ENCODE measurements at regions not wholly inside any gene's neighbourhood (a gene's known extent, or its start where the extent isn't known, plus 50 kb on each side); places are given as distances from the start of the nearest gene placed in this dataset.

DNA sequence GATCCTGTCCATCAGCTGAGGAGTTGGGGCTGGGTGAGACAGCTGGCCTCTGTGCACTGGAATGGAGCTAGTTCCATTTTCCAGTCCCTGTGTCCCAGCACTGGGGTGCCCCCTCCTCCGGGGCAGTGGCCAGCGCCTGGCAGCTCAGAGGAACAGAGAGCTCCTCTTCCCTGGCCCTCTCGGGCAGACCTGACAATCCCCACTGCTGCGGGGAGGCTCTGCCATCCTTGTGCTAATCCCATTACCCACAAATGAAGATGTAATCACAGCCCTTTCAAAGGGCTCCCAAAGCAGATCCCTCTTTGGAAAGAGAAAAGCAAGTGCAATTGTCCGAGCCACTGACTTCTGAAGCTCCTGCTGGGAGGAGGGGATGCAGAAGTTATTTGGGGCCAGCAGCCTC lies 75.1 kb upstream of the MSX1 start:
- H3K9ac ChIP-seq (replicated peaks; ENCODE audit: extremely low read depth, insufficient read depth, low read length): no peak overlapping the region
- H3K27me3 ChIP-seq (ENCODE audit: control insufficient read depth in 2 of 2, insufficient read depth in 2 of 2, low read length in 2 of 2): no peaks in the 10 kb centered on the region
- no peaks in the 10 kb centered on the region for H3K36me3 ChIP-seq (ENCODE audit: control insufficient read depth in 2 of 2, extremely low read depth in 1 of 2, insufficient read depth in 2 of 2, low read length in 2 of 2)
- H4K20me1 ChIP-seq (replicated peaks; ENCODE audit: control insufficient read depth, extremely low read depth, insufficient read depth, low read length): no peaks in the 10 kb centered on the region
- no peak overlapping the region for H2AFZ ChIP-seq (ENCODE audit: low read depth, low read length)
- no peaks in the 10 kb centered on the region for H3K79me2 ChIP-seq (ENCODE audit: control insufficient read depth, insufficient read depth, low read length)
- intact Hi-C loops (cut with micrococcal nuclease): no loop called here
- H3K9me3 ChIP-seq (replicated peaks; ENCODE audit: control insufficient read depth, insufficient read depth, low read length): no peaks in the 10 kb centered on the region
- no peaks in the 10 kb centered on the region for H3K9me1 ChIP-seq (replicated peaks; ENCODE audit: control insufficient read depth, extremely low read depth, insufficient read depth, low read length)
- no peak overlapping the region for H3K27ac ChIP-seq (ENCODE audit: insufficient read depth, low read depth, low read length)
- TF ChIP-seq, protein P1, sequence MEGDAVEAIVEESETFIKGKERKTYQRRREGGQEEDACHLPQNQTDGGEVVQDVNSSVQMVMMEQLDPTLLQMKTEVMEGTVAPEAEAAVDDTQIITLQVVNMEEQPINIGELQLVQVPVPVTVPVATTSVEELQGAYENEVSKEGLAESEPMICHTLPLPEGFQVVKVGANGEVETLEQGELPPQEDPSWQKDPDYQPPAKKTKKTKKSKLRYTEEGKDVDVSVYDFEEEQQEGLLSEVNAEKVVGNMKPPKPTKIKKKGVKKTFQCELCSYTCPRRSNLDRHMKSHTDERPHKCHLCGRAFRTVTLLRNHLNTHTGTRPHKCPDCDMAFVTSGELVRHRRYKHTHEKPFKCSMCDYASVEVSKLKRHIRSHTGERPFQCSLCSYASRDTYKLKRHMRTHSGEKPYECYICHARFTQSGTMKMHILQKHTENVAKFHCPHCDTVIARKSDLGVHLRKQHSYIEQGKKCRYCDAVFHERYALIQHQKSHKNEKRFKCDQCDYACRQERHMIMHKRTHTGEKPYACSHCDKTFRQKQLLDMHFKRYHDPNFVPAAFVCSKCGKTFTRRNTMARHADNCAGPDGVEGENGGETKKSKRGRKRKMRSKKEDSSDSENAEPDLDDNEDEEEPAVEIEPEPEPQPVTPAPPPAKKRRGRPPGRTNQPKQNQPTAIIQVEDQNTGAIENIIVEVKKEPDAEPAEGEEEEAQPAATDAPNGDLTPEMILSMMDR (IDR thresholded peaks at IDR 0.05; ENCODE audit: extremely low read depth in 1 of 2, insufficient read depth in 1 of 2, low read depth in 1 of 2, low read length in 2 of 2): no peak
- TF ChIP-seq JUN (IDR thresholded peaks at IDR 0.05; ENCODE audit: borderline replicate concordance, insufficient read depth, insufficient read length, low read depth): no peak
- no peak for TF ChIP-seq MAX (IDR thresholded peaks at IDR 0.05; ENCODE audit: insufficient read depth, insufficient read length)
- no peak for TF ChIP-seq FOS (IDR thresholded peaks at IDR 0.05; ENCODE audit: borderline replicate concordance, insufficient read depth, low read length)
- no peak for TF ChIP-seq EZH2 (IDR thresholded peaks at IDR 0.05; ENCODE audit: borderline replicate concordance, low read depth, low read length, severe bottlenecking)
- no peak for TF ChIP-seq GATA2 (IDR thresholded peaks at IDR 0.05; ENCODE audit: insufficient read depth, insufficient read length, low read depth, low read length)
- TF ChIP-seq POLR2AphosphoS5 (IDR thresholded peaks at IDR 0.05; ENCODE audit: insufficient read depth, low read depth, low read length): no peak
- TF ChIP-seq MYC (IDR thresholded peaks at IDR 0.05; ENCODE audit: low read depth, low read length): no peak
- TF ChIP-seq POLR2A (IDR thresholded peaks at IDR 0.05; ENCODE audit: low read depth, low read length): no peak
- dilution Hi-C loops (cut with MboI; ENCODE audit: extremely low pct_ligation_motif_present, low sequenced_read_pairs): no loop called here
- H3K4me2 ChIP-seq (ENCODE audit: insufficient read depth, low read length): no peak overlapping the region
- no peak for DNase-seq (ENCODE audit: low read depth, low spot score)
- BruUV-seq (replicated peaks): no TSS peak
- ChIA-PET CTCF (interaction anchor here (1.4 kb wide), 1 partner anchor 9 kb away, joined by 4 read pairs; no protein-coding TSS in a partner anchor), POLR2A (no interaction called here)
- H3K4me1 ChIP-seq (ENCODE audit: control insufficient read depth, extremely low read depth, insufficient read depth, low read length): no peaks in the 10 kb centered on the region
- FAIRE-seq: no peak
- H3K4me3 ChIP-seq (replicated peaks in 1 of 3; ENCODE audit: insufficient read depth in 1 of 3, low read depth in 1 of 3, low read length in 3 of 3): no peak overlapping the region

All from endothelial cell of umbilical vein (primary cell).